Rectal smooth muscle tissue (tissue), 1 donor: ENCODE measurements at regions not wholly inside any gene's neighbourhood (a gene's known extent, or its start where the extent isn't known, plus 50 kb on each side); places are given as distances from the start of the nearest gene placed in this dataset.
"Not testable (repeated sequence)": the region's sequence is repeated elsewhere in the genome, so short reads cannot be mapped to it uniquely, and the experiment has no call there.

Experiments used
- H3K27ac ChIP-seq: one replicate; pipeline ENCODE4 v1.7.0; 2013; ENCODE audit warnings: low read depth, low read length, inconsistent platforms
- H3K27me3 ChIP-seq: one replicate; pipeline ENCODE4 v1.7.0; 2013; ENCODE audit warnings: low read length; ENCODE audit not compliant: control insufficient read depth, insufficient read depth
- H3K36me3 ChIP-seq: one replicate; pipeline ENCODE4 v1.7.0; 2013; ENCODE audit warnings: low read length; ENCODE audit not compliant: control insufficient read depth, insufficient read depth
- H3K4me1 ChIP-seq: one replicate; pipeline ENCODE4 v1.7.0; 2013; ENCODE audit warnings: low read length; ENCODE audit not compliant: control insufficient read depth, insufficient read depth
- H3K4me3 ChIP-seq: one replicate; pipeline ENCODE4 v1.7.0; 2013; ENCODE audit warnings: low read length
- H3K9ac ChIP-seq: one replicate; pipeline ENCODE4 v1.7.0; 2013; ENCODE audit warnings: low read length

GRCh38 chr2:87674729-87675128 is 73.2 kb upstream of the PLGLB2 start:
- H3K4me3 ChIP-seq, H3K27ac ChIP-seq, H3K36me3 ChIP-seq, H3K27me3 ChIP-seq, H3K9ac ChIP-seq, H3K4me1 ChIP-seq: not testable (repeated sequence)

- not testable (repeated sequence) for H3K4me3 ChIP-seq, H3K4me1 ChIP-seq, H3K36me3 ChIP-seq, H3K9ac ChIP-seq, H3K27me3 ChIP-seq, H3K27ac ChIP-seq
These were observed 72.4 kb upstream of the PLGLB2 start for GRCh38 chr2:87675487-87675886.

- not testable (repeated sequence) for H3K4me1 ChIP-seq, H3K36me3 ChIP-seq, H3K4me3 ChIP-seq, H3K27me3 ChIP-seq, H3K9ac ChIP-seq, H3K27ac ChIP-seq
These were observed 70.4 kb upstream of the PLGLB2 start for GRCh38 chr2:87677421-87677923.

GRCh38 chr2:87678742-87679173 is 69.1 kb upstream of the PLGLB2 start:
- H3K4me1 ChIP-seq, H3K9ac ChIP-seq, H3K27ac ChIP-seq, H3K27me3 ChIP-seq, H3K4me3 ChIP-seq, H3K36me3 ChIP-seq: not testable (repeated sequence)

GRCh38 chr2:87679950-87680349 is 67.9 kb upstream of the PLGLB2 start:
- H3K9ac ChIP-seq, H3K27me3 ChIP-seq, H3K4me1 ChIP-seq, H3K36me3 ChIP-seq, H3K27ac ChIP-seq, H3K4me3 ChIP-seq: not testable (repeated sequence)

- H3K36me3 ChIP-seq, H3K9ac ChIP-seq, H3K27me3 ChIP-seq, H3K4me1 ChIP-seq, H3K27ac ChIP-seq, H3K4me3 ChIP-seq: not testable (repeated sequence)
These were observed 67.2 kb upstream of the PLGLB2 start for GRCh38 chr2:87680691-87681090.

- not testable (repeated sequence) for H3K4me1 ChIP-seq, H3K27me3 ChIP-seq, H3K36me3 ChIP-seq, H3K27ac ChIP-seq, H3K9ac ChIP-seq, H3K4me3 ChIP-seq
These were observed 64.4 kb upstream of the PLGLB2 start for GRCh38 chr2:87683451-87683850.

- H3K27me3 ChIP-seq, H3K27ac ChIP-seq, H3K9ac ChIP-seq, H3K4me1 ChIP-seq, H3K36me3 ChIP-seq, H3K4me3 ChIP-seq: not testable (repeated sequence)
These were observed 63.9 kb upstream of the PLGLB2 start for GRCh38 chr2:87683961-87684360.

- H3K27me3 ChIP-seq, H3K36me3 ChIP-seq, H3K27ac ChIP-seq, H3K4me3 ChIP-seq, H3K4me1 ChIP-seq, H3K9ac ChIP-seq: not testable (repeated sequence)
These were observed 62.3 kb upstream of the PLGLB2 start for GRCh38 chr2:87685558-87685957.

- not testable (repeated sequence) for H3K4me3 ChIP-seq
These were observed 60.9 kb upstream of the PLGLB2 start for GRCh38 chr2:87686873-87687549.

GRCh38 chr2:87687550-87688270 is 60.2 kb upstream of the PLGLB2 start:
- H3K9ac ChIP-seq, H3K27ac ChIP-seq, H3K27me3 ChIP-seq, H3K36me3 ChIP-seq, H3K4me1 ChIP-seq, H3K4me3 ChIP-seq: not testable (repeated sequence)

More at GRCh38 chr2:87686873-87687549, 60.9 kb upstream of the PLGLB2 start:
- H3K27me3 ChIP-seq, H3K36me3 ChIP-seq, H3K27ac ChIP-seq, H3K9ac ChIP-seq, H3K4me1 ChIP-seq: not testable (repeated sequence)

- not testable (repeated sequence) for H3K4me1 ChIP-seq, H3K4me3 ChIP-seq, H3K36me3 ChIP-seq, H3K27ac ChIP-seq, H3K27me3 ChIP-seq, H3K9ac ChIP-seq
These were observed 55.8 kb upstream of the PLGLB2 start for GRCh38 chr2:87691899-87692592.
